Mammary epithelial cell (primary cell): ENCODE measurements at regions not wholly inside any gene's neighbourhood (a gene's known extent, or its start where the extent isn't known, plus 50 kb on each side); places are given as distances from the start of the nearest gene placed in this dataset.

ENCODE experiments used
- EZH2 ChIP-seq: IDR thresholded peaks from 2 replicates; pipeline ENCODE4 v1.6.1; 2012; ENCODE audit warnings: low read length, inconsistent platforms, borderline replicate concordance
- TF ChIP-seq, protein P1 (sequence below), 2 donors: IDR thresholded peaks in 1 of 2; conservative IDR thresholded peaks in 1 of 2; 2 replicates each; pipeline ENCODE4 v1.5.1; 2011 to 2012; ENCODE audit warnings: inconsistent platforms in 2 of 2, low read length in 2 of 2, mild to moderate bottlenecking in 2 of 2, control low read depth in 1 of 2, low read depth in 1 of 2; ENCODE audit not compliant: insufficient read depth in 1 of 2; ENCODE audit errors: extremely low read depth in 1 of 2

DNA sequence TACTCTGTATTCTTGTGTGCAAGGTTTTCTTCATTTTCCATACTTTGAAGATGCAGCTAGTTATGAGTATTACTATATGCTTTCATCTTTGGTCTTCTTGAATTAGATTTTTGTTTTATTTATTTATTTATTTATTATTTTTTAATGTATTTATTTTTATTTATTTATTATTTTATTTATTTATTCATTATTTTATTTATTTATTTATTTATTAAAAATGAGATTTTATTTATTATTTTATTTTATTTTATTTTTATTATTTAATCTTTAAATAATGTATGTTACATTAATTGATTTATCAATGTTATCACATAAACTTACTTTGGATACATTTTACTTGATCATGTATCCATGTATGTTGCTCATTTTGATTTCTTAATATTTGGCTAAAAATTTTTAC lies 132.3 kb upstream of the GALNT13 start:
- TF ChIP-seq, protein P1, sequence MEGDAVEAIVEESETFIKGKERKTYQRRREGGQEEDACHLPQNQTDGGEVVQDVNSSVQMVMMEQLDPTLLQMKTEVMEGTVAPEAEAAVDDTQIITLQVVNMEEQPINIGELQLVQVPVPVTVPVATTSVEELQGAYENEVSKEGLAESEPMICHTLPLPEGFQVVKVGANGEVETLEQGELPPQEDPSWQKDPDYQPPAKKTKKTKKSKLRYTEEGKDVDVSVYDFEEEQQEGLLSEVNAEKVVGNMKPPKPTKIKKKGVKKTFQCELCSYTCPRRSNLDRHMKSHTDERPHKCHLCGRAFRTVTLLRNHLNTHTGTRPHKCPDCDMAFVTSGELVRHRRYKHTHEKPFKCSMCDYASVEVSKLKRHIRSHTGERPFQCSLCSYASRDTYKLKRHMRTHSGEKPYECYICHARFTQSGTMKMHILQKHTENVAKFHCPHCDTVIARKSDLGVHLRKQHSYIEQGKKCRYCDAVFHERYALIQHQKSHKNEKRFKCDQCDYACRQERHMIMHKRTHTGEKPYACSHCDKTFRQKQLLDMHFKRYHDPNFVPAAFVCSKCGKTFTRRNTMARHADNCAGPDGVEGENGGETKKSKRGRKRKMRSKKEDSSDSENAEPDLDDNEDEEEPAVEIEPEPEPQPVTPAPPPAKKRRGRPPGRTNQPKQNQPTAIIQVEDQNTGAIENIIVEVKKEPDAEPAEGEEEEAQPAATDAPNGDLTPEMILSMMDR (conservative IDR thresholded peaks at IDR 0.05 in 1 of 2, IDR thresholded peaks at IDR 0.05 in 1 of 2; ENCODE audit: extremely low read depth in 1 of 2, insufficient read depth in 1 of 2, low read depth in 1 of 2, low read length in 2 of 2) = no peak
- no peak for TF ChIP-seq EZH2
